AG09319 (cell line): ENCODE measurements at regions not wholly inside any gene's neighbourhood (a gene's known extent, or its start where the extent isn't known, plus 50 kb on each side); places are given as distances from the start of the nearest gene placed in this dataset.

Experiments
- DNase-seq: peaks from one replicate; pipeline ENCODE4 v3.0.0-alpha.2; 2010; ENCODE audit warnings: low read depth; ENCODE audit errors: extremely low read depth
- CTCF ChIP-seq: IDR thresholded peaks from 2 replicates; pipeline ENCODE4 v1.5.1; 2011; ENCODE audit warnings: low read depth, mild to moderate bottlenecking, inconsistent platforms, low read length, moderate library complexity

GRCh38 chr7:98753989-98754479, 115.8 kb downstream of the TMEM130 start:
- no peak for DNase-seq
- TF ChIP-seq CTCF, result no peak

DNA sequence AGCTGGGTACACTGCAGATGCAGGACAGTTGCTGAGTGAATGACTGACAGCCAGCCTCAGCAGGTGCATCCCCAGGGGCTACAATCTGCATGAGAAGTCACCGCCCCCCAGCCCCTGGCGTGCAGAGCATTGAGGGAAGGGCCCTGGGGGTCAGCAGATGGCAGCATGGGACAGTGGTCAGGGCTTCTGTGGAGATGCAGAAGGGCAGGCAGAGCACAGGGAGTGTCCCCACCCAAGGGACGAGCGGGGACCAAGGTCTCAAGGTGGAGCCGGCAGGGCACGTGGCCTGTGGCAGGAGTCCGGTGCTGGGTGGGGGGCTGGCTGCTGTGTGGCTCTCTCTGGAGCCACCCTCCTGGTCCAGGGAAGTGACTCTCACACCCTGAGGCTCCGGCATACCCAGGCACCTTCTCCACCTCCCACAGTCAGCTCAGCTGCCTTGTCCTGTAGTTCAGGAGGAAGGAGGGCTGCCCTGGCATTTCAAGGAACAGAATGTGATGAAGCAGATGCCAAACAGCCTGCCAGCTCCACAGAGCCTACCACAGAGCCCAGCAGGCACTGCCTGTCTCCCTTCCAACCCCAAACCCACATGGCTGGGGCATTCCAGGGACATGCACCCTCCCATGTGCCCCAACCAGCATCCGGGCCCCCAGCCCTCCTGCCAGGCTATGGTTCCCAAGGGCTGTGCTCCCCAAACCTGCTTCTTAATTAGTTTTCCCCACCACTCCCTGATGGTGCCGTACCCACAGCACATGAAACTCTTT, 114.5 kb downstream of the TMEM130 start:
- no peak for TF ChIP-seq CTCF
- DNase-seq, result no peak

DNA sequence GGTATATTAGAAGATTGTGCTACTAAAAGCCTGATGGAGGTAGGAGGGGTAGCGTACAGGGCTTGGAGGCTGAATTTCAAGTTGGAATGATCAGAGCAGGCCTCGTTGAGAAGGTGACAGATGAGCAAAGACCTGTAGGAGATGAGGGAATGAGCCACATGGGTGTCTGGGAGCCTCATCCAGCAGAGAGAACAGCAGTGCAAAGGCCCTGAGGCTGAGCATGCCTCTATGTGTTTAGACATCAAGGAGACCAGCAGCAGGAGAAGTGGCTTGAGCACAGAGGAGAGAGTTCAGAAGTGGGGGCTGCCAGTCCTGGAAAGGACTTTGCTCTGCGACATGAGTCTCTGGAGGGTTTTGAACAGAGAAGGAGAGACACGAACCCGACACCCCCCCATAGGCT, 111.7 kb downstream of the TMEM130 start:
- TF ChIP-seq CTCF, result no peak

GRCh38 chr7:98760201-98760651, 109.6 kb downstream of the TMEM130 start:
- no peak for TF ChIP-seq CTCF
- DNase-seq, result no peak

More for the DNA sequence above, 111.7 kb downstream of the TMEM130 start:
- no peak for DNase-seq

DNA sequence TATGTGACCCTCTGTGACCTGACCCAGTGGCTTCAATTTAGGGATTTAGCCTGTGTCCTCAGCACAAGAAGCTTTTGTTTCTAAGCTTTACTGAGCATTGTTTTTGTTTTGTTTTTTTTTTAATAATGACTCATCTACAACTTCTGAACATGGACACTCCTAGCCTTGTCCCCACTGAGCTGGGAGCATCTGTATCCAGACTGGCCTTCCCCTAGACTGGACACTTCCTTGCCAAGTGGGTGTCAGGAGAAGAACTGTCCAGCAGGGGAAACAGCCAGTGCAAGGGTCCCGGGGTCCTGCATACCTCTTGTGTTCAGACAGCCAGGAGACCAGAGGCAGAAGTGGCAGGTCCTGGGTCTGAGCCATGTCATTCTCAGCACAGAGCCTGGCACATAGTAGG, 108.6 kb downstream of the TMEM130 start:
- TF ChIP-seq CTCF, result no peak
- DNase-seq, result no peak

- no peak for TF ChIP-seq CTCF
- no peak for DNase-seq
Measured at GRCh38 chr7:98762620-98763019, 107.2 kb downstream of the TMEM130 start.

GRCh38 chr7:98763441-98763840, 106.4 kb downstream of the TMEM130 start:
- DNase-seq, result no peak
- no peak for TF ChIP-seq CTCF
